ENCODE measurements at regions not wholly inside any gene's neighbourhood (a gene's known extent, or its start where the extent isn't known, plus 50 kb on each side); places are given as distances from the start of the nearest gene placed in this dataset.
"Not testable (repeated sequence)": the region's sequence is repeated elsewhere in the genome, so short reads cannot be mapped to it uniquely, and the experiment has no call there.

DNA sequence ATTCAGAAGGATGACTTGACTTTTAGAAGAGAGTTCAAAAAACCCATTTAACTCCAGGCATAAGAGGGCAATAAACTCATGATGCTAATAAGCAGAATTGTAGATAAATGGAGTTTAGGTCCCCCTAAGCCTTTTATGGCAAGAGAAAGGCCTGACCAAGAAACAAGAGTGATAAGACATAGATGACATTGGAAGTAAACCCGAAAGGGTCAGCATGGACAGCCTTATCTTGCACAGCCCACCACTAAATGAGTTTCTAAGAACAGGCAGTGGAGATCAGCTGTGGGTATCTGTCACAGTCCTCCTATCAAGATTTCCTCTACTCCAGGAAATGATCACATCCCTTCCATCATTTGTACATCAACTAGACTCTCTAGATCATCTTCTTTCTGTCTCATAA lies 457.9 kb upstream of the ADAMTS9 start:
- Mint-ChIP-seq H3K27ac (ENCODE audit: unreplicated experiment) (no peak overlapping the region), H3K4me1 (ENCODE audit: unreplicated experiment) (peaks cover 9% of the 10 kb centered on the region), H3K4me3 (ENCODE audit: unreplicated experiment) (no peak overlapping the region), H3K27me3 (ENCODE audit: unreplicated experiment) (no peaks in the 10 kb centered on the region), H3K9me3 (ENCODE audit: unreplicated experiment) (no peaks in the 10 kb centered on the region), H3K36me3 (ENCODE audit: low read depth, unreplicated experiment) (no peaks in the 10 kb centered on the region)
- DNase-seq (ENCODE audit: low spot score): no peak
- TF ChIP-seq, protein P1, sequence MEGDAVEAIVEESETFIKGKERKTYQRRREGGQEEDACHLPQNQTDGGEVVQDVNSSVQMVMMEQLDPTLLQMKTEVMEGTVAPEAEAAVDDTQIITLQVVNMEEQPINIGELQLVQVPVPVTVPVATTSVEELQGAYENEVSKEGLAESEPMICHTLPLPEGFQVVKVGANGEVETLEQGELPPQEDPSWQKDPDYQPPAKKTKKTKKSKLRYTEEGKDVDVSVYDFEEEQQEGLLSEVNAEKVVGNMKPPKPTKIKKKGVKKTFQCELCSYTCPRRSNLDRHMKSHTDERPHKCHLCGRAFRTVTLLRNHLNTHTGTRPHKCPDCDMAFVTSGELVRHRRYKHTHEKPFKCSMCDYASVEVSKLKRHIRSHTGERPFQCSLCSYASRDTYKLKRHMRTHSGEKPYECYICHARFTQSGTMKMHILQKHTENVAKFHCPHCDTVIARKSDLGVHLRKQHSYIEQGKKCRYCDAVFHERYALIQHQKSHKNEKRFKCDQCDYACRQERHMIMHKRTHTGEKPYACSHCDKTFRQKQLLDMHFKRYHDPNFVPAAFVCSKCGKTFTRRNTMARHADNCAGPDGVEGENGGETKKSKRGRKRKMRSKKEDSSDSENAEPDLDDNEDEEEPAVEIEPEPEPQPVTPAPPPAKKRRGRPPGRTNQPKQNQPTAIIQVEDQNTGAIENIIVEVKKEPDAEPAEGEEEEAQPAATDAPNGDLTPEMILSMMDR (IDR thresholded peaks at IDR 0.05; ENCODE audit: unreplicated experiment): no peak

DNA sequence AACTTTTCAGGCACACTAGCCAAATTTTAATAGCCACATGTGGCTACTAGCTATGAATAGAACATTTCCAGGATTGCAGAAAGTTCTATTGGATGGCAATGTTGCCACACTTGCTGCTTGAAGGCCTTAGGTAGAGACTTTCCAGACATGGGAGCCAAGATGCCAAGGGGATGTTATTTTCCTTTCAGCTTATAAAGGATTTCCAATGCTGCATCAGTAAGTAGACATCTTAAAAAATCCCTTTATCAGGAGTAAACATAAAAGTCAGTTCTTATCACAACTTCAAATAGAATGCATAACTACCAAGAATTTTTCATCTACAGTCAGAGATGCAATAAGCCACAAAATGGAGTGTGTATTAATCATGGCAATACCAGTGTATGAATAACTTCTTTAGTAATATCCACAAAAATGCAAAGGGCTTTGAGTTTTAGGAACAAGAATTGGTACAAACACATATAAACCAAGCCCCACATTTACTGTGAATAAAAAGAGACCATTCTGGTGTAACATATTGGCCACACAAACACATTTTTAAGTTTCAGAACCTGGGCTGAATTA lies 457.1 kb upstream of the ADAMTS9 start:
- Mint-ChIP-seq H3K36me3 (ENCODE audit: low read depth, unreplicated experiment) (no peaks in the 10 kb centered on the region), H3K9me3 (ENCODE audit: unreplicated experiment) (no peaks in the 10 kb centered on the region), H3K4me3 (ENCODE audit: unreplicated experiment) (no peak overlapping the region), H3K27ac (ENCODE audit: unreplicated experiment) (no peak overlapping the region), H3K4me1 (ENCODE audit: unreplicated experiment) (peaks cover 9% of the 10 kb centered on the region), H3K27me3 (ENCODE audit: unreplicated experiment) (no peaks in the 10 kb centered on the region)
- TF ChIP-seq, protein P1 (IDR thresholded peaks at IDR 0.05; ENCODE audit: unreplicated experiment): no peak
- DNase-seq (ENCODE audit: low spot score): no peak

DNA sequence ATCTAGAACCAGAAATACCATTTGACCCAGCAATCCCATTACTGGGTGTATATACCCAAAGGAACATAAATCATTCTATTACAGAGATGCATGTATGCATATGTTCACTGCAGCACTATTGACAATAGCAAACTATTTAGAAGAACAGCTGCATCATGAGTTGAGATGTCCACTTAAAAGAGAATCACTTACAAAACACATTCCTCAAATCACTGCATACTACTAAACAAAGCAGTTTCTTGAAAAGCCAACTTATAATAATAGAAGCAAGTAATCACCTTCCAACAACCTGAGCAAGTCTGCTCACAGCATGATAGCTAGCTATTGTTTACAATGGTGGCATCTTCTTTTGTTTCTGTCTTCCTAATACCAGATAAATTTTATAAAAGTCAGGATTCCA lies 454.7 kb upstream of the ADAMTS9 start:
- peaks cover 7% of the 10 kb centered on the region for H3K4me1 Mint-ChIP-seq (ENCODE audit: unreplicated experiment)
- H3K9me3 Mint-ChIP-seq (ENCODE audit: unreplicated experiment): no peaks in the 10 kb centered on the region
- no peaks in the 10 kb centered on the region for H3K27me3 Mint-ChIP-seq (ENCODE audit: unreplicated experiment)
- no peak overlapping the region for H3K4me3 Mint-ChIP-seq (ENCODE audit: unreplicated experiment)
- no peak for DNase-seq (ENCODE audit: low spot score)
- H3K36me3 Mint-ChIP-seq (ENCODE audit: low read depth, unreplicated experiment): no peaks in the 10 kb centered on the region
- TF ChIP-seq, protein P1 (IDR thresholded peaks at IDR 0.05; ENCODE audit: unreplicated experiment): no peak
- no peak overlapping the region for H3K27ac Mint-ChIP-seq (ENCODE audit: unreplicated experiment)

DNA sequence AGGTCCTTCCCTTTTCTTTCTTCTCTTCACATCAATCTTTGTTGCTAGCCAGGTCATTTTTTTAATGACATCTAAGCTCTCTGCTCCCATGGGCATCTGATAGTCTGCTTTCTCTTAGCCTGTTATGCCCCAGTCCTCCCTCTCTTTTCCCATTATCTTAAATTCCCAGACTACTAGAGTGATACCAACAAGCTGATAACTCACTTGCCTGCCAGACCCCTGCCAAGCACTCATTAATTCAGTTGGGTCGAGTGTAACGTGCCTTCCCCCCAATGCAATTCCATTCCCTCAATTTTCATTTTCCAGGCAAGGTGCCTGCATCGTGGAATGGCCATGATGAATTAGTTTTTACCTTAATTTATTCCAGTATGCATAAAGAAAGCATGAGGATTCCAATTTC lies 450.8 kb upstream of the ADAMTS9 start:
- no peaks in the 10 kb centered on the region for H3K9me3 Mint-ChIP-seq (ENCODE audit: unreplicated experiment)
- peaks cover 4% of the 10 kb centered on the region for H3K4me1 Mint-ChIP-seq (ENCODE audit: unreplicated experiment)
- H3K36me3 Mint-ChIP-seq (ENCODE audit: low read depth, unreplicated experiment): no peaks in the 10 kb centered on the region
- H3K27me3 Mint-ChIP-seq (ENCODE audit: unreplicated experiment): no peaks in the 10 kb centered on the region
- H3K4me3 Mint-ChIP-seq (ENCODE audit: unreplicated experiment): no peak overlapping the region
- no peak for DNase-seq (ENCODE audit: low spot score)
- TF ChIP-seq, protein P1 (IDR thresholded peaks at IDR 0.05; ENCODE audit: unreplicated experiment): no peak
- no peak overlapping the region for H3K27ac Mint-ChIP-seq (ENCODE audit: unreplicated experiment)

DNA sequence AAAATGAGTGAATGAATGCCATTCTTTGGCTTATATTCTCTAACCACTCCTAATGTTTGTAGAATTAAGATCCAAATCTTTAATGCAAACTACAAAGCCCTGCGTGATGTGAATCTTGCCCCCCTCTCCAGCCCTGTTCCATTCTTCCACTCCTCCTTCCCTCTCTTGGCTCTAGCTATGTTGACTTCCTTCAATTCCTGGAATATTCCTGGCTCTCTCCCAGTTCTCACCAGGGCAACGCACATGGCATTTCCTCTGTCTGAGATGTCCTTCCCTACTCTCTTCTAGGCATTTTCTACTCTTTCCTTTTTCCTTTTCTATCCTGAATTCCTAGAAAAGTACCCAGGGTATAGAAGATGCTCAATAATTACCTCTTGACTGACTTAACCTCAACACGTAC lies 446.0 kb upstream of the ADAMTS9 start:
- peaks cover 15% of the 10 kb centered on the region for H3K4me1 Mint-ChIP-seq (ENCODE audit: unreplicated experiment)
- not testable (repeated sequence) for H3K9me3 Mint-ChIP-seq (ENCODE audit: unreplicated experiment)

More for the DNA sequence above, 446.0 kb upstream of the ADAMTS9 start:
- not testable (repeated sequence) for H3K36me3 Mint-ChIP-seq (ENCODE audit: low read depth, unreplicated experiment); DNase-seq (ENCODE audit: low spot score); H3K27ac Mint-ChIP-seq (ENCODE audit: unreplicated experiment); H3K4me3 Mint-ChIP-seq (ENCODE audit: unreplicated experiment); H3K27me3 Mint-ChIP-seq (ENCODE audit: unreplicated experiment)

All from endothelial cell (in vitro differentiated cells).